Liver (tissue), 8 donors: ENCODE measurements at regions not wholly inside any gene's neighbourhood (a gene's known extent, or its start where the extent isn't known, plus 50 kb on each side); places are given as distances from the start of the nearest gene placed in this dataset.

Source experiments
- DNase-seq: peaks from one replicate; pipeline ENCODE4 v3.0.0-alpha.2; 2017; ENCODE audit warnings: low spot score
- H3K27ac ChIP-seq, 2 donors: one replicate each; pipeline ENCODE4 v1.7.0; 2013; ENCODE audit warnings: inconsistent platforms in 2 of 2, low read length in 2 of 2, control low read depth in 1 of 2, low read depth in 1 of 2, mild to moderate bottlenecking in 1 of 2
- H3K27me3 ChIP-seq, 4 donors: one replicate each; pipeline versions ENCODE4 v1.6.1 to v1.7.0; 2013; ENCODE audit warnings: low read length in 3 of 4, inconsistent platforms in 1 of 4, mild to moderate bottlenecking in 1 of 4, moderate library complexity in 1 of 4; ENCODE audit not compliant: control insufficient read depth in 4 of 4, insufficient read depth in 4 of 4
- H3K36me3 ChIP-seq, 4 donors: one replicate each; pipeline versions ENCODE4 v1.6.1 to v1.7.0; 2013; ENCODE audit warnings: low read length in 3 of 4, mild to moderate bottlenecking in 3 of 4, low read depth in 1 of 4, moderate library complexity in 1 of 4; ENCODE audit not compliant: control insufficient read depth in 4 of 4, insufficient read depth in 3 of 4
- H3K4me1 ChIP-seq, 4 donors: one replicate each; pipeline versions ENCODE4 v1.6.1 to v1.7.0; 2013; ENCODE audit warnings: low read length in 3 of 4, mild to moderate bottlenecking in 3 of 4, moderate library complexity in 1 of 4; ENCODE audit not compliant: control insufficient read depth in 4 of 4, insufficient read depth in 4 of 4
- H3K4me3 ChIP-seq, 3 donors: one replicate each; pipeline versions ENCODE4 v1.6.1 to v1.7.0; 2013; ENCODE audit warnings: low read length in 3 of 3, control low read depth in 1 of 3, low read depth in 1 of 3, mild to moderate bottlenecking in 1 of 3
- H3K9ac ChIP-seq, 2 donors: one replicate each; pipeline ENCODE4 v1.7.0; 2013; ENCODE audit warnings: low read length in 2 of 2, mild to moderate bottlenecking in 2 of 2, moderate library complexity in 2 of 2, control low read depth in 1 of 2, low read depth in 1 of 2
- H3K9me3 ChIP-seq, 4 donors: one replicate each; pipeline versions ENCODE4 v1.6.1 to v1.7.0; 2013; ENCODE audit warnings: low read length in 3 of 4; ENCODE audit not compliant: control insufficient read depth in 4 of 4
- EGR1 ChIP-seq, 2 donors: IDR thresholded peaks; 2 replicates each; pipeline ENCODE4 v1.6.1; 2016 to 2018; ENCODE audit warnings: antibody characterized with exemption in 2 of 2, low read depth in 2 of 2
- FOXA1 ChIP-seq: IDR thresholded peaks from 2 replicates; pipeline ENCODE4 v1.6.1; 2016; ENCODE audit warnings: antibody characterized with exemption
- FOXA2 ChIP-seq: IDR thresholded peaks from 2 replicates; pipeline ENCODE4 v1.6.1; 2016; ENCODE audit warnings: antibody characterized with exemption
- GABPA ChIP-seq, 2 donors: IDR thresholded peaks in 1 of 2; conservative IDR thresholded peaks in 1 of 2; 2 replicates each; pipeline ENCODE4 v1.6.1; 2016; ENCODE audit warnings: antibody characterized with exemption in 2 of 2, mild to moderate bottlenecking in 1 of 2, moderate library complexity in 1 of 2
- HNF4A ChIP-seq, 2 donors: conservative IDR thresholded peaks; 2 replicates each; pipeline ENCODE4 v1.6.1; 2016; ENCODE audit warnings: antibody characterized with exemption in 2 of 2, mild to moderate bottlenecking in 2 of 2
- NR2F2 ChIP-seq: IDR thresholded peaks from 2 replicates; pipeline ENCODE4 v1.6.1; 2016; ENCODE audit warnings: antibody characterized with exemption
- RAD21 ChIP-seq, 2 donors: IDR thresholded peaks; 2 replicates each; pipeline ENCODE4 v1.6.1; 2016; ENCODE audit warnings: antibody characterized with exemption in 2 of 2, mild to moderate bottlenecking in 2 of 2
- RXRA ChIP-seq, 2 donors: IDR thresholded peaks; 2 replicates each; pipeline ENCODE4 v1.6.1; 2017 to 2018; ENCODE audit warnings: antibody characterized with exemption in 2 of 2, mild to moderate bottlenecking in 1 of 2
- SP1 ChIP-seq: IDR thresholded peaks from 2 replicates; pipeline ENCODE4 v1.6.1; 2018; ENCODE audit warnings: antibody characterized with exemption, mild to moderate bottlenecking
- TAF1 ChIP-seq: conservative IDR thresholded peaks from 2 replicates; pipeline ENCODE4 v1.6.1; 2016; ENCODE audit warnings: antibody characterized with exemption, mild to moderate bottlenecking
- WGBS: extraction: QIAGEN DNeasy Blood & Tissue Kit; methylation state at CpG from one replicate; pipeline ENCODE4 v1.1.7; 2013; 5-methylcytosine and 5-hydroxymethylcytosine counted together
- TF ChIP-seq, protein P1 (sequence below): fragments of 150-350 bp; IDR thresholded peaks from 2 replicates; pipeline ENCODE4 v1.5.1; 2017; ENCODE audit warnings: improper control_type of control experiment, low read depth, low read length; ENCODE audit not compliant: missing input control
- TF ChIP-seq, protein P2 (sequence below): IDR thresholded peaks from 2 replicates; pipeline ENCODE4 v1.6.1; 2016; ENCODE audit warnings: antibody characterized with exemption
- TF ChIP-seq, protein P3 (sequence below): IDR thresholded peaks from 2 replicates; pipeline ENCODE4 v1.6.1; 2016; ENCODE audit warnings: antibody characterized with exemption, mild to moderate bottlenecking
- TF ChIP-seq, protein P4 (sequence below): IDR thresholded peaks from 2 replicates; pipeline ENCODE4 v1.6.1; 2016; ENCODE audit warnings: antibody characterized with exemption
- donor health status: healthy.
- donor health status: healthy.
- donor health status: healthy.
- donor health status: healthy.
- donor health status: healthy.

DNA sequence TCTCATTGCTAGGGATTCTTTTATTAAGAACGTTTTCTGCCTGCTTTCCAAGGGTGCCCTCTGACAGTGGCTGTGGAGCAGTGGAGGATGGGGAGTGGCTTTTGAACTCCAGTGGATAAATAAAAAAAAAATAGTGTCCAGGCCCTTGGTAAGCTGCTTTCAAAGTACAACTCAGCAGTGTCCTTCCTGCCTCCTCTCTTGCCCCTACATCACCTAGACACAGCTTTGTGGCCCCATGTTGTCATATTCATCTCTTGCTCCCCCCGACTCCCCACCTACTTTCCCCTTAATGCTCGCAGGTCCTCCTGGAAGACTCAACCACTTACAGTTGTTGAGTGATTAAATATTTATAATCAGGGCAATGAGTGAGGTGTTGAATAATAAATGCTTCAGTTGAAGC lies 880.9 kb downstream of the BCL11B start:
- TF ChIP-seq RXRA (IDR thresholded peaks at IDR 0.05) (no peak), HNF4A (conservative IDR thresholded peaks at IDR 0.05) (no peak), FOXA1 (no peak), TAF1 (no peak)
- H3K36me3 ChIP-seq = no peaks in the 10 kb centered on the region
- WGBS = 63% methylated on average over 3 of the region's 3 CpGs
- no peak overlapping the region for H3K27ac ChIP-seq
- no peaks in the 10 kb centered on the region for H3K4me1 ChIP-seq
- peaks cover 0 to under 1% (median 0%) of the 10 kb centered on the region in 4 donors for H3K9me3 ChIP-seq
- no peak overlapping the region for H3K9ac ChIP-seq
- DNase-seq = no peak
- H3K27me3 ChIP-seq = peaks cover 0 to 3% (median 0%) of the 10 kb centered on the region in 4 donors
- no peak overlapping the region for H3K4me3 ChIP-seq

DNA sequence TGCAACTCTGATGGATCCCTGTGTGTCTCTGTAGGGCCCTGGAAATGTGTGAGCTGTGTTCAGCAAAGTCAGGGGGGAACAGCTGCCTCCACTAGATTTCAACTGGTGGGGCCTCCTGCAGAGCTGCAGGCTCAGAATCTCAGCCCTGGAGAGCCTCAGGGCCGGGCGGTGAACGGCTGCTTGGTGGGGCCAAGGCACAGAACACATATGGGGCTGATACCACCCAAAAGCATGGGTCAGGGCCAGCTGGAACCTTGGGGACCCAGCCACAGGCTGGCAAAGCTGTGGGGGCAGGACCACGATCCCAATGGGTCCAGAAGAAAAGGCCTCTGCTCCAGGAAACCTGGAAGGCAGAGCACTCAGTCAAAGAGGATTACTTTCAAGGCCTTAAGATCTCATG lies 878.5 kb downstream of the BCL11B start:
- Histone ChIP-seq H3K9ac (no peak overlapping the region), H3K27ac (no peak overlapping the region), H3K27me3 (peaks cover 0 to 3% (median 0%) of the 10 kb centered on the region in 4 donors), H3K9me3 (no peaks in the 10 kb centered on the region), H3K4me1 (no peaks in the 10 kb centered on the region), H3K36me3 (no peaks in the 10 kb centered on the region), H3K4me3 (no peak overlapping the region)
- no peak for DNase-seq
- 65% methylated on average over 4 of the region's 4 CpGs for WGBS
- TF ChIP-seq, protein P1, sequence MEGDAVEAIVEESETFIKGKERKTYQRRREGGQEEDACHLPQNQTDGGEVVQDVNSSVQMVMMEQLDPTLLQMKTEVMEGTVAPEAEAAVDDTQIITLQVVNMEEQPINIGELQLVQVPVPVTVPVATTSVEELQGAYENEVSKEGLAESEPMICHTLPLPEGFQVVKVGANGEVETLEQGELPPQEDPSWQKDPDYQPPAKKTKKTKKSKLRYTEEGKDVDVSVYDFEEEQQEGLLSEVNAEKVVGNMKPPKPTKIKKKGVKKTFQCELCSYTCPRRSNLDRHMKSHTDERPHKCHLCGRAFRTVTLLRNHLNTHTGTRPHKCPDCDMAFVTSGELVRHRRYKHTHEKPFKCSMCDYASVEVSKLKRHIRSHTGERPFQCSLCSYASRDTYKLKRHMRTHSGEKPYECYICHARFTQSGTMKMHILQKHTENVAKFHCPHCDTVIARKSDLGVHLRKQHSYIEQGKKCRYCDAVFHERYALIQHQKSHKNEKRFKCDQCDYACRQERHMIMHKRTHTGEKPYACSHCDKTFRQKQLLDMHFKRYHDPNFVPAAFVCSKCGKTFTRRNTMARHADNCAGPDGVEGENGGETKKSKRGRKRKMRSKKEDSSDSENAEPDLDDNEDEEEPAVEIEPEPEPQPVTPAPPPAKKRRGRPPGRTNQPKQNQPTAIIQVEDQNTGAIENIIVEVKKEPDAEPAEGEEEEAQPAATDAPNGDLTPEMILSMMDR = no peak
- TF ChIP-seq SP1 = no peak
- TF ChIP-seq NR2F2 = no peak
- no peak for TF ChIP-seq FOXA2
- no peak for TF ChIP-seq TAF1

DNA sequence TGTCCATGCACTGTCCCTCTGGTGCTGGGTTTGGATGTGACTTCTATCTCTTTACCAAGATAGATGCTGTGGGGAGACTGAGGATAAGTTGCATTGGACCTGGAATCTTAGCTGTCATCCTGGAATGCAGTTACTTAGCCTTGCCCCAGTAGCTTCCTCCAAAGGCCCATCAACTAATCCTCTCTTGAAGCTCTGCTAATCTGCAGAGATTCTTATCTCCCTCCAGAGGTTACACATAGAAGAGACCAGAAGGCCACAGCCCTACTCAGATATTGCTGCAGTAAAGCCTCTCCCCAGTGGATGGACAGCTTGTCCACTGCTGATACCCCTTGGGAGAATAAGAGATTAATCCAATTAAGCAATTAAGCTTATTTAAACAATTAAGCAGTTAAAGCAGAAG lies 867.2 kb downstream of the BCL11B start:
- no peaks in the 10 kb centered on the region for H3K36me3 ChIP-seq
- H3K4me1 ChIP-seq = no peaks in the 10 kb centered on the region
- no peaks in the 10 kb centered on the region for H3K27me3 ChIP-seq
- no peak overlapping the region for H3K27ac ChIP-seq
- DNase-seq = no peak
- no peaks in the 10 kb centered on the region for H3K9me3 ChIP-seq
- H3K4me3 ChIP-seq = no peak overlapping the region
- TF ChIP-seq, protein P2, sequence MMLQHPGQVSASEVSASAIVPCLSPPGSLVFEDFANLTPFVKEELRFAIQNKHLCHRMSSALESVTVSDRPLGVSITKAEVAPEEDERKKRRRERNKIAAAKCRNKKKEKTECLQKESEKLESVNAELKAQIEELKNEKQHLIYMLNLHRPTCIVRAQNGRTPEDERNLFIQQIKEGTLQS = no peak
- TF ChIP-seq RXRA (IDR thresholded peaks at IDR 0.05) (no peak), EGR1 (IDR thresholded peaks at IDR 0.05; ENCODE audit: low read depth in 2 of 2) (no peak), RAD21 (IDR thresholded peaks at IDR 0.05) (no peak), FOXA1 (no peak), GABPA (IDR thresholded peaks at IDR 0.05 in 1 of 2, conservative IDR thresholded peaks at IDR 0.05 in 1 of 2) (no peak)
- TF ChIP-seq, protein P3, sequence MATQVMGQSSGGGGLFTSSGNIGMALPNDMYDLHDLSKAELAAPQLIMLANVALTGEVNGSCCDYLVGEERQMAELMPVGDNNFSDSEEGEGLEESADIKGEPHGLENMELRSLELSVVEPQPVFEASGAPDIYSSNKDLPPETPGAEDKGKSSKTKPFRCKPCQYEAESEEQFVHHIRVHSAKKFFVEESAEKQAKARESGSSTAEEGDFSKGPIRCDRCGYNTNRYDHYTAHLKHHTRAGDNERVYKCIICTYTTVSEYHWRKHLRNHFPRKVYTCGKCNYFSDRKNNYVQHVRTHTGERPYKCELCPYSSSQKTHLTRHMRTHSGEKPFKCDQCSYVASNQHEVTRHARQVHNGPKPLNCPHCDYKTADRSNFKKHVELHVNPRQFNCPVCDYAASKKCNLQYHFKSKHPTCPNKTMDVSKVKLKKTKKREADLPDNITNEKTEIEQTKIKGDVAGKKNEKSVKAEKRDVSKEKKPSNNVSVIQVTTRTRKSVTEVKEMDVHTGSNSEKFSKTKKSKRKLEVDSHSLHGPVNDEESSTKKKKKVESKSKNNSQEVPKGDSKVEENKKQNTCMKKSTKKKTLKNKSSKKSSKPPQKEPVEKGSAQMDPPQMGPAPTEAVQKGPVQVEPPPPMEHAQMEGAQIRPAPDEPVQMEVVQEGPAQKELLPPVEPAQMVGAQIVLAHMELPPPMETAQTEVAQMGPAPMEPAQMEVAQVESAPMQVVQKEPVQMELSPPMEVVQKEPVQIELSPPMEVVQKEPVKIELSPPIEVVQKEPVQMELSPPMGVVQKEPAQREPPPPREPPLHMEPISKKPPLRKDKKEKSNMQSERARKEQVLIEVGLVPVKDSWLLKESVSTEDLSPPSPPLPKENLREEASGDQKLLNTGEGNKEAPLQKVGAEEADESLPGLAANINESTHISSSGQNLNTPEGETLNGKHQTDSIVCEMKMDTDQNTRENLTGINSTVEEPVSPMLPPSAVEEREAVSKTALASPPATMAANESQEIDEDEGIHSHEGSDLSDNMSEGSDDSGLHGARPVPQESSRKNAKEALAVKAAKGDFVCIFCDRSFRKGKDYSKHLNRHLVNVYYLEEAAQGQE = no peak
- TF ChIP-seq, protein P4, sequence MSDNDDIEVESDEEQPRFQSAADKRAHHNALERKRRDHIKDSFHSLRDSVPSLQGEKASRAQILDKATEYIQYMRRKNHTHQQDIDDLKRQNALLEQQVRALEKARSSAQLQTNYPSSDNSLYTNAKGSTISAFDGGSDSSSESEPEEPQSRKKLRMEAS = no peak
- no peak overlapping the region for H3K9ac ChIP-seq
